ENCODE measurements at regions not wholly inside any gene's neighbourhood (a gene's known extent, or its start where the extent isn't known, plus 50 kb on each side); places are given as distances from the start of the nearest gene placed in this dataset.

DNA sequence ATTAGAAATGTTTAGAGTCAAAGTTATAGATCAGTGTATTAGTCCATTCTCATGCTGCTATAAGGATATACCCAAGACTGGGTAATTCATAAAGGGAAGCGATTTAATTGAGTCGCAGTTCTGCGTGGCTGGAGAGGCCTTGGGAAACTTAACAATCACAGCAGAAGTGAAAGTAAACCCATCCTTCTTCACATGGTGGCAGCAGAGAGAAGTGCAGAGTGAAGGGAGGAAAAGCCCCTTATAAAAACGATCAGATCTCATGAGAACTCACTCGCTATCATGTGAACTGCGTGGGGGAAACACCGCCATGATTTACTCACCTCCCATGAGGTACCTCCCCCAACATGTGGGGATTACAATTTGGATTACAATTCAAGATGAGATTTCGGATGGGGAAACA, 871.5 kb downstream of the DIPK2A start:
- TF ChIP-seq CTCF (IDR thresholded peaks at IDR 0.05) (no peak), POLR2A (IDR thresholded peaks at IDR 0.05) (no peak)

Measured in body of pancreas (tissue), 4 donors.